ENCODE measurements at regions not wholly inside any gene's neighbourhood (a gene's known extent, or its start where the extent isn't known, plus 50 kb on each side); places are given as distances from the start of the nearest gene placed in this dataset.

DNA sequence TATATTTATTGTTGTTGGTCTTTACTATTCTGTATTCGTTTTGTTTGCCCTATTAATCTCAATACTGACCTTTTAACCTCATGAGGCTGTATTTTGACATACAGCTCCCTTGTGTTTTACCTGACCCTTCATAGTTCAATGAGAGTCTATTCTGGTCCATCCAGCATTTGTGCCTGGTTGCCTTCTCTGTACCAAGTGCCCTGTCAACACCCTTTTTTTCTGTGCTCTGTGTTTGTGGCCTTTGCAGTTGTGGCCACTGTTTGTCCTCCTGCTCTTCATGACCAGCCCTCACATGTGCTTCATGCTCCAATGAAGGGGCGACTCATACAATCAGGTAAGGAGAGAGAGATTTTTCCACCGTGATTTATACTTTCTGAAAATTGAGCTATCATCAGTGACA lies 368.2 kb downstream of the IL20RB start:
- TF ChIP-seq, protein P1, sequence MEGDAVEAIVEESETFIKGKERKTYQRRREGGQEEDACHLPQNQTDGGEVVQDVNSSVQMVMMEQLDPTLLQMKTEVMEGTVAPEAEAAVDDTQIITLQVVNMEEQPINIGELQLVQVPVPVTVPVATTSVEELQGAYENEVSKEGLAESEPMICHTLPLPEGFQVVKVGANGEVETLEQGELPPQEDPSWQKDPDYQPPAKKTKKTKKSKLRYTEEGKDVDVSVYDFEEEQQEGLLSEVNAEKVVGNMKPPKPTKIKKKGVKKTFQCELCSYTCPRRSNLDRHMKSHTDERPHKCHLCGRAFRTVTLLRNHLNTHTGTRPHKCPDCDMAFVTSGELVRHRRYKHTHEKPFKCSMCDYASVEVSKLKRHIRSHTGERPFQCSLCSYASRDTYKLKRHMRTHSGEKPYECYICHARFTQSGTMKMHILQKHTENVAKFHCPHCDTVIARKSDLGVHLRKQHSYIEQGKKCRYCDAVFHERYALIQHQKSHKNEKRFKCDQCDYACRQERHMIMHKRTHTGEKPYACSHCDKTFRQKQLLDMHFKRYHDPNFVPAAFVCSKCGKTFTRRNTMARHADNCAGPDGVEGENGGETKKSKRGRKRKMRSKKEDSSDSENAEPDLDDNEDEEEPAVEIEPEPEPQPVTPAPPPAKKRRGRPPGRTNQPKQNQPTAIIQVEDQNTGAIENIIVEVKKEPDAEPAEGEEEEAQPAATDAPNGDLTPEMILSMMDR (IDR thresholded peaks at IDR 0.05; ENCODE audit: insufficient read depth, low read length, poor library complexity, severe bottlenecking), result no peak
- no peak for TF ChIP-seq EZH2phosphoT487 (conservative IDR thresholded peaks at IDR 0.05; ENCODE audit: low read length)

Data from SU-DHL-6 (cell line).